Gastrocnemius medialis (tissue), 4 donors: ENCODE measurements at regions not wholly inside any gene's neighbourhood (a gene's known extent, or its start where the extent isn't known, plus 50 kb on each side); places are given as distances from the start of the nearest gene placed in this dataset.

Source experiments
- POLR2A ChIP-seq, 2 donors: fragments of 450-650 bp; IDR thresholded peaks; one replicate each; pipeline ENCODE4 v1.6.1; 2017; ENCODE audit warnings: antibody characterized with exemption in 2 of 2, mild to moderate bottlenecking in 2 of 2, moderate library complexity in 2 of 2
- TF ChIP-seq, protein P1 (sequence below), 5 experiments: fragments of 450-650 bp in 3 of 5; fragments of 200-600 bp in 2 of 5; sonication (generic) in 2 of 5; IDR thresholded peaks in 4 of 5; conservative IDR thresholded peaks in 1 of 5; 1 replicate in 4 of 5; 2 replicates in 1 of 5; pipeline ENCODE4 v1.5.1; 2016 to 2019; ENCODE audit warnings: antibody characterized with exemption in 5 of 5, mild to moderate bottlenecking in 3 of 5, moderate library complexity in 3 of 5

DNA sequence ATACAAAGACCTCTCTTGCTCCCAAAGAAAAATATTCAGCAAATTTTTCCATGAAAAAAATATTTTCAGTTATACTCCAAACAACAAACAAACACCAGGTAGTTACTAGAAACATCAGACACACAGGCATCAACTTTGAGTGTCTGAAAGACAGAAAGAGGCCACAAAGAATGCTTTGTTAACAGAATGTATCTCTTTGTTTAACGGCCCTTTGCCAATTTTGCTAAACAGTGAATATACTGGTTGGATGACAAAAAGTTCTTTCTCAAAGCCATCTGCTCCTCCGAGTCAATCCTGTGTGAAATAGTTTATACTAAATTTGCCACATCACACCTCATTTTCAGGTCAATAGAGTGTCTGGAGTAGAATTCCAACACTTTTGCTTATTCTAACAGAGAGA, 216.7 kb upstream of the PHF14 start:
- TF ChIP-seq, protein P1, sequence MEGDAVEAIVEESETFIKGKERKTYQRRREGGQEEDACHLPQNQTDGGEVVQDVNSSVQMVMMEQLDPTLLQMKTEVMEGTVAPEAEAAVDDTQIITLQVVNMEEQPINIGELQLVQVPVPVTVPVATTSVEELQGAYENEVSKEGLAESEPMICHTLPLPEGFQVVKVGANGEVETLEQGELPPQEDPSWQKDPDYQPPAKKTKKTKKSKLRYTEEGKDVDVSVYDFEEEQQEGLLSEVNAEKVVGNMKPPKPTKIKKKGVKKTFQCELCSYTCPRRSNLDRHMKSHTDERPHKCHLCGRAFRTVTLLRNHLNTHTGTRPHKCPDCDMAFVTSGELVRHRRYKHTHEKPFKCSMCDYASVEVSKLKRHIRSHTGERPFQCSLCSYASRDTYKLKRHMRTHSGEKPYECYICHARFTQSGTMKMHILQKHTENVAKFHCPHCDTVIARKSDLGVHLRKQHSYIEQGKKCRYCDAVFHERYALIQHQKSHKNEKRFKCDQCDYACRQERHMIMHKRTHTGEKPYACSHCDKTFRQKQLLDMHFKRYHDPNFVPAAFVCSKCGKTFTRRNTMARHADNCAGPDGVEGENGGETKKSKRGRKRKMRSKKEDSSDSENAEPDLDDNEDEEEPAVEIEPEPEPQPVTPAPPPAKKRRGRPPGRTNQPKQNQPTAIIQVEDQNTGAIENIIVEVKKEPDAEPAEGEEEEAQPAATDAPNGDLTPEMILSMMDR (IDR thresholded peaks at IDR 0.05 in 4 of 5, conservative IDR thresholded peaks at IDR 0.05 in 1 of 5) = no peak
- no peak for TF ChIP-seq POLR2A (IDR thresholded peaks at IDR 0.05)
